ENCODE measurements at regions not wholly inside any gene's neighbourhood (a gene's known extent, or its start where the extent isn't known, plus 50 kb on each side); places are given as distances from the start of the nearest gene placed in this dataset.

DNA sequence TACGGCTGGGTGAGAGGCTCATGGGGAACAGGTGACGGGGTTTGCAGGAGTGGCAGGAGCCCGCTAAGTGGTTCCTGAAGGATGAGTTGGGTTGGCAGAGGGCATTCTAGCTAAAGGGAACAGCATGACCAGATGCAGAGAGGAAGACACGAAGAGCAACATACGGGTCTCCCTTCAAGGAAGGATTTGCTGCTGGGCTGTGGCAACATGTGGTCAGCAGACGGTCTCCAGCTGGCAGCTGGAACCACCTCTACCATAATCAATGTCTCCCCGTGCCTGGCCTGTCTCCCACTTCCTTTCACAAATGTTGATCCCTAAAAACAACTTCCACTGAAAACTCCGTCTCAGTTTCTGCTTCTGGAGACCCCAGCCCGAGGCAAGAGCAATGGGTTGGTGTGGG is 80.6 kb upstream of the SULF2 start:
- Histone ChIP-seq H3K9ac (ENCODE audit: low read depth in 1 of 3, low read length in 3 of 3) (no peak overlapping the region), H3K36me3 (ENCODE audit: control insufficient read depth in 3 of 3, insufficient read depth in 3 of 3, low read length in 3 of 3) (no peaks in the 10 kb centered on the region), H3K4me1 (ENCODE audit: control insufficient read depth in 3 of 3, insufficient read depth in 3 of 3, low read length in 3 of 3) (no peaks in the 10 kb centered on the region), H3K27ac (ENCODE audit: low read depth, low read length) (no peak overlapping the region), H3K4me3 (ENCODE audit: low read length in 3 of 3) (no peak overlapping the region), H3K27me3 (ENCODE audit: control insufficient read depth in 3 of 3, insufficient read depth in 3 of 3, low read length in 3 of 3) (peaks cover 0 to 15% (median 4%) of the 10 kb centered on the region in 3 donors), H3K9me3 (ENCODE audit: control insufficient read depth in 3 of 3, low read length in 3 of 3) (peaks cover 0 to 9% (median 0%) of the 10 kb centered on the region in 3 donors)

DNA sequence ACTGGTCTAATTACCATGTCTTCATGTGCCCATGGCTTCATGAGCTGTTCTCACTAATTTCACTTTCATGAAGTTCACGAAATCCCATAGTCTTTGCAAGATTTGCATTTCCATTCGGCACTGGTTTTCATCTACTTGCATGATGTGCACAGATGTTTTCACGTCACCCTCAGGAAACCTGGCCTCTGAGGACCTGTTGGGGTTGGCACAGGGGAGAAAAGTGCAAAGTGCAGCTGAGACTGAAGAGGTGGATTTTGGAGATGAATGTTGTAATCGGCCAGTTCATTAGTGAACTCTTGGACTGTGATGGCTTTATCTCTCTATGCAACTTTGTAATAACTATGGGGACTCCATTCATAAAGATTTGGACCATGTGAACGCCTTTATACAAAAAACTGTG is 80.2 kb upstream of the SULF2 start:
- H3K27ac ChIP-seq (ENCODE audit: low read depth, low read length): no peak overlapping the region
- H3K9ac ChIP-seq (ENCODE audit: low read depth in 1 of 3, low read length in 3 of 3): no peak overlapping the region
- no peaks in the 10 kb centered on the region for H3K4me1 ChIP-seq (ENCODE audit: control insufficient read depth in 3 of 3, insufficient read depth in 3 of 3, low read length in 3 of 3)
- no peaks in the 10 kb centered on the region for H3K36me3 ChIP-seq (ENCODE audit: control insufficient read depth in 3 of 3, insufficient read depth in 3 of 3, low read length in 3 of 3)
- H3K27me3 ChIP-seq (ENCODE audit: control insufficient read depth in 3 of 3, insufficient read depth in 3 of 3, low read length in 3 of 3): peaks cover 1 to 15% (median 4%) of the 10 kb centered on the region in 3 donors
- H3K4me3 ChIP-seq (ENCODE audit: low read length in 3 of 3): no peak overlapping the region
- peaks cover 0 to 9% (median 0%) of the 10 kb centered on the region in 3 donors for H3K9me3 ChIP-seq (ENCODE audit: control insufficient read depth in 3 of 3, low read length in 3 of 3)

DNA sequence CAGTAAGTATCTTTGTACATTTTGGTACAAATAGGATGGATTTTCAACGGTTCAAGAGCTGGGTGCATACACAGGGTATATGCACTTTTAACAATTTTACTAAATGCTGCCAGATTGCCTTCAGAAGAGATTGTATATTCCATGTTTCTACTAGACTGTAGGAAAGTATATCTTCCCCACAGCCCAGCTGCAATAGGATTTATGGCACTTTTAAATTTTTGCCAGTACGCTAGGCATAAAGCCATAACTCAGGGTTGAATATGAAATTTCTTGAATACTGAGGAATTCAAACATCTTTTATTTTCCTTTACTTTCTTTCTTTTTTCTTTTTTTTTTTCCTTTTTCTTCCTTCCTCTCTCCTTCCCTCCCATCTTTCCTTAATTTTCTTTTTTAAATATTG is 78.7 kb upstream of the SULF2 start:
- Histone ChIP-seq H3K36me3 (ENCODE audit: control insufficient read depth in 3 of 3, insufficient read depth in 3 of 3, low read length in 3 of 3) (no peaks in the 10 kb centered on the region), H3K27me3 (ENCODE audit: control insufficient read depth in 3 of 3, insufficient read depth in 3 of 3, low read length in 3 of 3) (peaks cover 2 to 18% (median 4%) of the 10 kb centered on the region in 3 donors), H3K4me3 (ENCODE audit: low read length in 3 of 3) (no peak overlapping the region), H3K27ac (ENCODE audit: low read depth, low read length) (no peak overlapping the region), H3K9ac (ENCODE audit: low read depth in 1 of 3, low read length in 3 of 3) (no peak overlapping the region), H3K9me3 (ENCODE audit: control insufficient read depth in 3 of 3, low read length in 3 of 3) (peaks cover 0 to 9% (median 0%) of the 10 kb centered on the region in 3 donors), H3K4me1 (ENCODE audit: control insufficient read depth in 3 of 3, insufficient read depth in 3 of 3, low read length in 3 of 3) (no peaks in the 10 kb centered on the region)

DNA sequence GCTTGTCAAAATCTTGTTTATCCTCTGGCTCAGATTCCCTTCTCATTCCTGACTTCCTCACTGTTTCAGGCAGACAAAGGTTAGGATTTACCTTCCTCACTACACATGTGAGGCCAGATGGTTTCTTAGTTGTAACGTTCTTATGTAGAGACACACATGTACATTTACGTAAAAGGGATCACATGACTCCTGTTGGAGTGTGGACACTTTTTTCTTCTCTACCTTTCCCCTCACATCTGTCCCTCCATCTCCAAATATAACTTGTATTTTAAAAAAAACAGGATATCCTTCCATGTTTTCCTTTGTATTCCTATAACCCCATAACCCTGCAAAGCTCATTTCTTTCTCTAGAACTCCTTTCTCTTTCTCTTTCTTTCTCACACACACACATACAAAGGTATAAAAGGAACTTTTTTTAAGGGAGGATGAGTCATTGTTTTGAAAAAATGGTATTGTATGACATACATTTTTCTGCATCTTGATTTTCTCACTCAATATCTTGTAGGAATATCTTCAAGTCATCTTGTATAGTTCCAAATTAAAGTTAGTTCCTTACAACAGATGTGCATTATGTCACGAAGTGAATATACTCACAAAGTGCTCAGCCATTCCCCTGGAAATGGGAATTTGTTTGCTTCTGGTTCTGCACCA is 78.2 kb upstream of the SULF2 start:
- H3K4me1 ChIP-seq (ENCODE audit: control insufficient read depth in 3 of 3, insufficient read depth in 3 of 3, low read length in 3 of 3): no peaks in the 10 kb centered on the region
- no peaks in the 10 kb centered on the region for H3K36me3 ChIP-seq (ENCODE audit: control insufficient read depth in 3 of 3, insufficient read depth in 3 of 3, low read length in 3 of 3)
- H3K27ac ChIP-seq (ENCODE audit: low read depth, low read length): no peak overlapping the region
- H3K9ac ChIP-seq (ENCODE audit: low read depth in 1 of 3, low read length in 3 of 3): no peak overlapping the region
- peaks cover 0 to 9% (median 0%) of the 10 kb centered on the region in 3 donors for H3K9me3 ChIP-seq (ENCODE audit: control insufficient read depth in 3 of 3, low read length in 3 of 3)
- peaks cover 2 to 14% (median 4%) of the 10 kb centered on the region in 3 donors for H3K27me3 ChIP-seq (ENCODE audit: control insufficient read depth in 3 of 3, insufficient read depth in 3 of 3, low read length in 3 of 3)
- no peak overlapping the region for H3K4me3 ChIP-seq (ENCODE audit: low read length in 3 of 3)

DNA sequence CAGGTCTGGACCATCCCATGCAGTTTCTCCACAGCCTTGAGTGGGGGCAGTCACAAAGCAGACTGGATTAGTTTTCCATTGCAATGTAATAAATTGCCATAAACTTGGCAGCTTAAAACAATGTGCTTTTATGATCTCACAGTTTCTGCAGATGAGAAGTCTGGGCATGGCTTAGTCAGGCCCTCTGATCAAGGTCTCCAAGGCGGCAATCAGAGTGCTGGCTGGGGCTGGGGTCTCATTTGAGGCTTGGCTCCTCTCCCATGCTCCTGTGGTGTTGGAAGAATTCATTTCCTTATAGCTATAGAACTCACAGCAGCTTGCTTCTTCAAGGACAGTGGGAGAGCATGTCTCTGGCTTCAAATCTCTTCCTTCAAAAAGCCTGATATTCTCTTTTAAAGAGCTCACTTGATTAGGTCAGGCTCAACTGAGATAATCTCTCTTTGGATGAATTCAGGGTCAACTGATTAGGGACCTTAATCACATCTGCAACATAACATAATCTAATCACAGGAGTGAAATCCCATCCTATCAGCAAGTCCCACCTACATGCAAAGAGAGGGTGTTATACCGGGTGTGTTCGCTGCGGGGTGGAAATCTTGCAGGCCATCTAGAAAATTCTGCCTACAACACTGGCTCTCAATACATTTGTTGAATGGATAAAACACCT is 77.4 kb upstream of the SULF2 start:
- H3K4me3 ChIP-seq (ENCODE audit: low read length in 3 of 3): no peak overlapping the region

DNA sequence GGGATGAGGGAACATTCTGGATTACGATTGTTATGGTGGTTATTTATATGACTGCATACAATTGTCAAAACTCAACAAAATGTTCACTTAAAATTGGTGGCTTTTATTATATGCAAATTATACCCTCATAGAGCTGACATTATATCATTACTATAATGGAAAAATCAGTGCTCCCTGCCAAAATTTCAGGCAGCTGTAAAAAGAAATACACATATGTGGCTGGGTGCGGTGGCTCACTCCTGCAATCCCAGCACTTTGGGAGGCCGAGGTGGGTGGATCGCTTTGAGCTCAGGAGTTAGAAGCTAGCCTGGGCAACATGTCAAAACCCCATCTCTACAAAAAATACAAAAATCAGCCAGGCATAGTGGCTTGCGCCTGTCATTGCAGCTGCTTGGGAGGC is 75.8 kb upstream of the SULF2 start:
- Histone ChIP-seq H3K9ac (ENCODE audit: low read depth in 1 of 3, low read length in 3 of 3) (no peak overlapping the region), H3K27me3 (ENCODE audit: control insufficient read depth in 3 of 3, insufficient read depth in 3 of 3, low read length in 3 of 3) (peaks cover 2 to 9% (median 4%) of the 10 kb centered on the region in 3 donors), H3K9me3 (ENCODE audit: control insufficient read depth in 3 of 3, low read length in 3 of 3) (peaks cover 0 to 9% (median 0%) of the 10 kb centered on the region in 3 donors), H3K4me3 (ENCODE audit: low read length in 3 of 3) (no peak overlapping the region), H3K36me3 (ENCODE audit: control insufficient read depth in 3 of 3, insufficient read depth in 3 of 3, low read length in 3 of 3) (no peaks in the 10 kb centered on the region), H3K27ac (ENCODE audit: low read depth, low read length) (no peak overlapping the region), H3K4me1 (ENCODE audit: control insufficient read depth in 3 of 3, insufficient read depth in 3 of 3, low read length in 3 of 3) (peaks cover 5 to 7% (median 7%) of the 10 kb centered on the region in 3 donors)

More for the DNA sequence above, 77.4 kb upstream of the SULF2 start:
- H3K9ac ChIP-seq (ENCODE audit: low read depth in 1 of 3, low read length in 3 of 3): no peak overlapping the region
- H3K4me1 ChIP-seq (ENCODE audit: control insufficient read depth in 3 of 3, insufficient read depth in 3 of 3, low read length in 3 of 3): peaks cover 0 to 3% (median 0%) of the 10 kb centered on the region in 3 donors
- no peak overlapping the region for H3K27ac ChIP-seq (ENCODE audit: low read depth, low read length)
- H3K9me3 ChIP-seq (ENCODE audit: control insufficient read depth in 3 of 3, low read length in 3 of 3): peaks cover 0 to 9% (median 0%) of the 10 kb centered on the region in 3 donors
- no peaks in the 10 kb centered on the region for H3K36me3 ChIP-seq (ENCODE audit: control insufficient read depth in 3 of 3, insufficient read depth in 3 of 3, low read length in 3 of 3)
- H3K27me3 ChIP-seq (ENCODE audit: control insufficient read depth in 3 of 3, insufficient read depth in 3 of 3, low read length in 3 of 3): peaks cover 2 to 12% (median 4%) of the 10 kb centered on the region in 3 donors

DNA sequence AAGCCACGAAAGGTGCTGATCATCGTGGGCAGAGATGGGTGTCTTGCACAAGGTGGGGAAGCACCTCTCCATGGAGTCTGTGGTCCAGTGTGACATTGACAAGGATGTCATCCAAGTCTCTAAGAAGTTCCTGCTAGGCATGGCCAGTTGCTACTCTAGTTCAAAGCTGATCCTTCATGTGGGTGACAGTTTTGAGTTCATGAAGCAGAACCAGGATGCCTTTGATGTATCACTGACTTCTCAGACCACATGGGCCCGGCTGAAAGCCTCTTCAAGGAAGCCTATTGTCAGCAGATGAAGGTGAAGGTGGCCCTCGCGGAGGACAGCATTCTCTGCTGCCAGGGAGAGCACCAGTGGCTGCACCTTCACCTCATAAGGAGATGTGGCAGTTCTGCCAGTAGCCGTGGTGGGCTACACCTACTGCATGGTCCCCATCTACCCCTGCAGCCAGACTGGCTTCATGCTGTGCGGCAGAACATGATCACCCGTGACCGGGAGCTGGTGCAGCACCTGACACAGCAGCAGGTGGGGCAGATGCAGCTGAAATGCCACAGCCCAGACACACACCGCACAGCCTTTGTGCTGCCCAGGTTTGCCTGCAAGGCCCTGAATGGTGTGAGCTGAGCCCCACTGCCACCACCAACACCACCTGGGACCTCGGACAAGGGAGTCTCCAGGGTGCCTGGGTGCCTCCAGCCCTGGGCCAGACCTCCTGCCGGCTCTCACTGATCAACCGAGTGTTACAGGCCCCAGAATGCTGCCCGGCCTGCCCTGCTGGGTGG is 75.0 kb upstream of the SULF2 start:
- Histone ChIP-seq H3K9me3 (ENCODE audit: control insufficient read depth in 3 of 3, low read length in 3 of 3) (peaks cover 0 to 9% (median 0%) of the 10 kb centered on the region in 3 donors), H3K4me1 (ENCODE audit: control insufficient read depth in 3 of 3, insufficient read depth in 3 of 3, low read length in 3 of 3) (peaks cover 5 to 7% (median 7%) of the 10 kb centered on the region in 3 donors), H3K4me3 (ENCODE audit: low read length in 3 of 3) (no peak overlapping the region), H3K27ac (ENCODE audit: low read depth, low read length) (no peak overlapping the region), H3K27me3 (ENCODE audit: control insufficient read depth in 3 of 3, insufficient read depth in 3 of 3, low read length in 3 of 3) (peaks cover 2 to 5% (median 4%) of the 10 kb centered on the region in 3 donors), H3K36me3 (ENCODE audit: control insufficient read depth in 3 of 3, insufficient read depth in 3 of 3, low read length in 3 of 3) (no peaks in the 10 kb centered on the region), H3K9ac (ENCODE audit: low read depth in 1 of 3, low read length in 3 of 3) (no peak overlapping the region)

DNA sequence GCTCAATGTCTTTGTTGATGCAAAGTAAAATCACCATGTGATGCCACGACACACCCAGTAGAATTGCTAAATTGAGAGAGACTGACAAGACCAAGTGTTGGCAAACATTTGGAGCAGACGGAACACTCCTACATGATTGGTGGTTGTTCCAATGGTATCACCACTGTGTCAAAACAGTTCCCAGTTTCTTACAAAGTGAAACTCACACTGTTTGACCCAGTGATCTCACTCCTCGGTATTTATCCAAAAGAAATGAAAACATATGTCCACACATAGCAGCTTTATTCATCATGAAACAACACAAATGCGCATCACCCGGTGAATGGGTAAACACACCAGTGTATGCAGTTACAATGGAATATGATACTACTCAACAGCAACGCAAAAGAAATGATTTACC is 74.0 kb upstream of the SULF2 start:
- Histone ChIP-seq H3K4me3 (ENCODE audit: low read length in 3 of 3) (no peak overlapping the region), H3K9ac (ENCODE audit: low read depth in 1 of 3, low read length in 3 of 3) (no peak overlapping the region), H3K27ac (ENCODE audit: low read depth, low read length) (no peak overlapping the region), H3K27me3 (ENCODE audit: control insufficient read depth in 3 of 3, insufficient read depth in 3 of 3, low read length in 3 of 3) (peaks cover 2 to 8% (median 7%) of the 10 kb centered on the region in 3 donors), H3K4me1 (ENCODE audit: control insufficient read depth in 3 of 3, insufficient read depth in 3 of 3, low read length in 3 of 3) (peaks cover 5 to 7% (median 7%) of the 10 kb centered on the region in 3 donors), H3K9me3 (ENCODE audit: control insufficient read depth in 3 of 3, low read length in 3 of 3) (peaks cover 0 to 9% (median 0%) of the 10 kb centered on the region in 3 donors), H3K36me3 (ENCODE audit: control insufficient read depth in 3 of 3, insufficient read depth in 3 of 3, low read length in 3 of 3) (no peaks in the 10 kb centered on the region)

DNA sequence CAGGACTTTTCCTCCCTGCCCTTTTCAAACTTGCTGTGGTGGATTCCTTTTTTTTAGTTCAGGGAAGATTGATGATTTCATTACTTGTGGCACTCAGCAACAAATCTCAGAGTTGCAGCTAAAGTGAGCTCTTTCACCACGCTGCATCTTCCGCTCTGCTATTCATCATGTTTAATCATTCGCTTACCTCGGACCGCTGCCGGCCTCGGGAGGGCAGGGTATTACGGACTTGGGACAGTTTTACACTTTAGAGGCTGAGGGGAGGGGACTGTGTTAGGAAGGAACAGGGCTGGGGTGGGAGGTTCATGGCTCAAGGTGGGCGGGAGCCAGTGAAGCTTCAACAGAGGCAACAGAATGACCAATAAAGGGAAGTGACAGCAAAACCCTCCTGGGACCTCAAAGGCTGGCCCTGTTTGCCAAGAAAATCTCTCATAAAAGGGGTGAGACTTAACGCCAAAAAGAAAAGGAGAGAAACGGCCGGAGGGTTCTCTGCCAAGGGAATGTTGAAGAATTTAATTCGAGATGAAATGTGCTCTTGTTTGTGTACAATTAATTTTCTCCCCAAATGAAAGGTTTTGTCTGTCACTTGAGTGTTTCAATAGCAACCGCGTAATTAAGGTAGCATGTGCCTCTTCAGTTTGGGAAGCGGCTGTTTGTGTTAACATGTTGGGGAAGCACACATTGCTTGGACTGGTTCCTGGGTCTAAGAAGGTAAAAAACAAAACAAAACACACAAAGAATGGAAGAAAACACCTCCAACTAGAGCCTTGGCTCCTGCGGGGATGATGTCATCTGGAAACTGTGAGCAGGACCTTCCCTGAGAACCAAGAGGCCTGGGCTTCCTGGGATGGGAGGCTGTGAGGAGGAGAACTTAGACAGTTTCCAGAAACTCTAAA is 72.5 kb upstream of the SULF2 start:
- H3K36me3 ChIP-seq (ENCODE audit: control insufficient read depth in 3 of 3, insufficient read depth in 3 of 3, low read length in 3 of 3): no peaks in the 10 kb centered on the region
- H3K27ac ChIP-seq (ENCODE audit: low read depth, low read length): peak overlapping the region; percentile 41
- peaks cover 2 to 7% (median 3%) of the 10 kb centered on the region in 3 donors for H3K27me3 ChIP-seq (ENCODE audit: control insufficient read depth in 3 of 3, insufficient read depth in 3 of 3, low read length in 3 of 3)
- H3K4me3 ChIP-seq (ENCODE audit: low read length in 3 of 3): no peak overlapping the region
- peaks cover 0 to 4% (median 0%) of the 10 kb centered on the region in 3 donors for H3K9me3 ChIP-seq (ENCODE audit: control insufficient read depth in 3 of 3, low read length in 3 of 3)
- no peak overlapping the region for H3K9ac ChIP-seq (ENCODE audit: low read depth in 1 of 3, low read length in 3 of 3)
- H3K4me1 ChIP-seq (ENCODE audit: control insufficient read depth in 3 of 3, insufficient read depth in 3 of 3, low read length in 3 of 3): peaks cover 5 to 7% (median 7%) of the 10 kb centered on the region in 3 donors
